Suprapubic skin (tissue), 3 donors: ENCODE measurements at regions not wholly inside any gene's neighbourhood (a gene's known extent, or its start where the extent isn't known, plus 50 kb on each side); places are given as distances from the start of the nearest gene placed in this dataset.

Experiments used
- CTCF ChIP-seq, 2 donors: fragments of 200-600 bp in 1 of 2; fragments of 450-650 bp in 1 of 2; sonication (generic) in 1 of 2; IDR thresholded peaks; one replicate each; pipeline ENCODE4 v1.5.1; 2016 to 2019; ENCODE audit warnings: antibody characterized with exemption in 2 of 2, mild to moderate bottlenecking in 1 of 2, moderate library complexity in 1 of 2
- EP300 ChIP-seq: sonication (generic); formaldehyde crosslinking; IDR thresholded peaks from one replicate; pipeline ENCODE4 v1.6.1; 2017; ENCODE audit warnings: antibody characterized with exemption
- POLR2A ChIP-seq, 2 donors: fragments of 450-650 bp; IDR thresholded peaks; one replicate each; pipeline ENCODE4 v1.6.1; 2017; ENCODE audit warnings: antibody characterized with exemption in 2 of 2, mild to moderate bottlenecking in 2 of 2, moderate library complexity in 2 of 2

DNA sequence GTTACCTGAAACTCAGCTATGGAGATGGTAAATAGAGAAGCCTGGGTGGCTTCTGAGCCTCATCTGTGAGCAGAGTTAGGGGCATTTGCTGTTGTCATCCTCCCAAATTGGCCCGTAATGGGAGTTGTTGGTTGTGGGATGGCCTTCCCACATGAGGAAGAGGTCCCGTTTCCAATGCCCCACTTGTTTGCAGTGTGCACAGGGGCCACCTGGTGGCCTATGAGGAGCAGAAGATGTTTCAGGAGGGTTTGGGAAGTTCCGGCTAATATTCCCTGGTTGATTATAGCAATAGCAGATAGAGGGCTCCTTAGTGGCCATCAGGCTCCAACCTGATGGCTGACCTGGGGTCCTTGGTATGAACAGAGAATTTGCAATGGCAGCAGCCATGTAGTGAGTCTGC, 1546.5 kb downstream of the OTOL1 start:
- TF ChIP-seq CTCF (IDR thresholded peaks at IDR 0.05) = no peak
- TF ChIP-seq POLR2A (IDR thresholded peaks at IDR 0.05) = no peak
- no peak for TF ChIP-seq EP300
